C1 segment of cervical spinal cord (tissue), 14 donors: ENCODE measurements at regions not wholly inside any gene's neighbourhood (a gene's known extent, or its start where the extent isn't known, plus 50 kb on each side); places are given as distances from the start of the nearest gene placed in this dataset.

Experiments
- DNase-seq, 14 donors: peaks; one replicate each; lab custom pipeline; 2025; lab: John Stamatoyannopoulos, UW

- DNase-seq = no peak
Observed at GRCh38 chr1:217373761-217374701, 256.9 kb downstream of the GPATCH2 start.

GRCh38 chr1:217372049-217372970, 258.6 kb downstream of the GPATCH2 start:
- no peak for DNase-seq

- DNase-seq = no peak
Observed at GRCh38 chr1:217370757-217371156, 260.1 kb downstream of the GPATCH2 start.

- DNase-seq = no peak
Observed at GRCh38 chr1:217369996-217370551, 260.8 kb downstream of the GPATCH2 start.

- no peak for DNase-seq
Observed at GRCh38 chr1:217369271-217369981, 261.5 kb downstream of the GPATCH2 start.

- no peak for DNase-seq
Observed at GRCh38 chr1:217364220-217364619, 266.7 kb downstream of the GPATCH2 start.

- DNase-seq = no peak
Observed at GRCh38 chr1:217363319-217363718, 267.6 kb downstream of the GPATCH2 start.

- DNase-seq = no peak
Observed at GRCh38 chr1:217360510-217360909, 270.4 kb downstream of the GPATCH2 start.

- DNase-seq = no peak
Observed at GRCh38 chr1:217354895-217355294, 276.0 kb downstream of the GPATCH2 start.

GRCh38 chr1:217348960-217349664, 281.8 kb downstream of the GPATCH2 start:
- no peak for DNase-seq

- DNase-seq = no peak
Observed at GRCh38 chr1:217344712-217345111, 286.2 kb downstream of the GPATCH2 start.

- no peak for DNase-seq
Observed at GRCh38 chr1:217343907-217344306, 287.0 kb downstream of the GPATCH2 start.

GRCh38 chr1:217342105-217342504, 288.8 kb downstream of the GPATCH2 start:
- no peak for DNase-seq

- DNase-seq = no peak
Observed at GRCh38 chr1:217336724-217337123, 294.2 kb downstream of the GPATCH2 start.

- peak in 4 of 14 donors; percentile 2 to 20 (median 4) for DNase-seq
Observed at GRCh38 chr1:217333939-217334338, 297.0 kb downstream of the GPATCH2 start.

- DNase-seq = no peak
Observed at GRCh38 chr1:217332431-217333065, 298.3 kb downstream of the GPATCH2 start.

- DNase-seq = no peak
Observed at GRCh38 chr1:217331698-217332097, 299.2 kb downstream of the GPATCH2 start.

GRCh38 chr1:217327901-217328300, 303.0 kb downstream of the GPATCH2 start:
- DNase-seq = no peak

GRCh38 chr1:217322834-217323233, 308.1 kb downstream of the GPATCH2 start:
- peak in 2 of 14 donors; percentile 1 to 2 for DNase-seq

GRCh38 chr1:217315346-217315745, 315.5 kb downstream of the GPATCH2 start:
- no peak for DNase-seq
